HepG2 (cell line): ENCODE measurements at regions not wholly inside any gene's neighbourhood (a gene's known extent, or its start where the extent isn't known, plus 50 kb on each side); places are given as distances from the start of the nearest gene placed in this dataset.

Experiments used
- ATAC-seq: fragments of 200-7000 bp; cut with Tn5 transposase; 3 replicates; pipeline ENCODE4 v1.9.1; 2020; ENCODE audit warnings: mild to moderate bottlenecking, moderate library complexity
- BruUV-seq: library from RNA; stranded (reverse); fragments of 400-500 nt; replicated peaks from 2 replicates; lab custom pipeline; 2021; lab: Mats Ljungman, UMichigan
- CTCF ChIA-PET: fragments of 300-600 bp; formaldehyde crosslinking; extraction: SDS; loops from one replicate; lab custom pipeline; 2021; ENCODE audit warnings: low total read pairs, inconsistent platforms, low intra/inter-chr PET ratio; lab: Yijun Ruan, JAX
- POLR2A ChIA-PET: fragments of 350-600 bp; sonication (Branson Sonifier 250); formaldehyde crosslinking; loops from one replicate; lab custom pipeline; 2020; ENCODE audit warnings: antibody characterized with exemption, inconsistent platforms; lab: Yijun Ruan, JAX
- DNase-seq: peaks from one replicate; pipeline ENCODE4 v3.0.0-alpha.2; 2015; ENCODE audit warnings: low spot score
- FAIRE-seq: peaks from 3 replicates; lab custom pipeline; 2011; peaks lifted over from hg19 to GRCh38; lab: Jason Lieb, UNC
- H2AFZ ChIP-seq: one replicate; pipeline ENCODE4 v1.6.1; 2011; ENCODE audit warnings: low read length, inconsistent platforms
- H3K27ac ChIP-seq: fragments of 300-600 bp; 3 replicates; pipeline ENCODE4 v1.8.0; 2011; ENCODE audit warnings: mixed run types, mild to moderate bottlenecking, mixed read lengths, low read length, inconsistent platforms; ENCODE audit not compliant: insufficient read depth; ENCODE audit errors: extremely low read length
- H3K27me3 ChIP-seq, 2 experiments: fragments of 200-600 bp in 1 of 2; 2 replicates in 1 of 2; 3 replicates in 1 of 2; pipeline versions ENCODE4 v1.6.0 to v1.8.0; 2011; ENCODE audit warnings: low read length in 2 of 2, mild to moderate bottlenecking in 2 of 2, moderate library complexity in 2 of 2, inconsistent platforms in 1 of 2; ENCODE audit not compliant: insufficient read depth in 2 of 2, control insufficient read depth in 1 of 2
- H3K36me3 ChIP-seq, 2 experiments: fragments of 200-600 bp in 1 of 2; replicated peaks in 1 of 2; 2 replicates in 1 of 2; 3 replicates in 1 of 2; pipeline versions ENCODE4 v1.5.1 to v1.8.0; 2011; ENCODE audit warnings: low read length in 2 of 2, inconsistent platforms in 1 of 2; ENCODE audit not compliant: insufficient read depth in 2 of 2, control insufficient read depth in 1 of 2
- H3K4me1 ChIP-seq: 2 replicates; pipeline ENCODE4 v1.5.1; 2012; ENCODE audit warnings: low read length, inconsistent platforms; ENCODE audit not compliant: insufficient read depth
- H3K4me2 ChIP-seq: 2 replicates; pipeline ENCODE4 v1.6.0; 2011; ENCODE audit warnings: low read depth, low read length, inconsistent platforms
- H3K4me3 ChIP-seq, 3 experiments: fragments of 200-600 bp in 1 of 3; sonication (generic), shearing (Covaris generic) in 1 of 3; replicated peaks in 1 of 3; 2 replicates each; pipeline ENCODE4 v1.5.1; 2011 to 2016; ENCODE audit warnings: low read length in 3 of 3, inconsistent platforms in 2 of 3, low read depth in 2 of 3, mild to moderate bottlenecking in 2 of 3, control low read depth in 1 of 3, mixed read lengths in 1 of 3; ENCODE audit not compliant: insufficient read depth in 1 of 3
- H3K79me2 ChIP-seq: one replicate; pipeline ENCODE4 v1.6.1; 2011; ENCODE audit warnings: low read length, inconsistent platforms; ENCODE audit not compliant: insufficient read depth
- H3K9ac ChIP-seq: 2 replicates; pipeline ENCODE4 v1.6.0; 2011; ENCODE audit warnings: mild to moderate bottlenecking, low read depth, low read length, inconsistent platforms; ENCODE audit not compliant: insufficient read depth
- H3K9me3 ChIP-seq: 2 replicates; pipeline ENCODE4 v1.5.1; 2012; ENCODE audit warnings: mild to moderate bottlenecking, low read length
- H4K20me1 ChIP-seq: 2 replicates; pipeline ENCODE4 v1.6.0; 2011; ENCODE audit warnings: inconsistent platforms, mild to moderate bottlenecking, low read length, moderate library complexity; ENCODE audit not compliant: insufficient read depth
- GATA4 ChIP-seq: sonication (generic); IDR thresholded peaks from 2 replicates; pipeline ENCODE4 v1.6.1; 2016; ENCODE audit warnings: antibody characterized with exemption, low read depth, borderline replicate concordance
- MYNN ChIP-seq: sonication (generic); formaldehyde crosslinking; IDR thresholded peaks from 2 replicates; pipeline ENCODE4 v1.4.0; 2020; ENCODE audit warnings: mild to moderate bottlenecking, low read depth, missing genetic modification reagents
- NCOA5 ChIP-seq: sonication (generic); formaldehyde crosslinking; IDR thresholded peaks from 2 replicates; pipeline ENCODE4 v1.4.0; 2020; ENCODE audit warnings: missing genetic modification reagents
- POGZ ChIP-seq: sonication (generic); formaldehyde crosslinking; IDR thresholded peaks from 2 replicates; pipeline ENCODE4 v1.4.0; 2020; ENCODE audit warnings: mild to moderate bottlenecking, missing genetic modification reagents
- ZFX ChIP-seq: sonication (generic); formaldehyde crosslinking; IDR thresholded peaks from 2 replicates; pipeline ENCODE4 v1.4.0; 2020; ENCODE audit warnings: mild to moderate bottlenecking, low read depth, missing genetic modification reagents, moderate library complexity
- ZNF569 ChIP-seq: sonication (generic); formaldehyde crosslinking; IDR thresholded peaks from 2 replicates; pipeline ENCODE4 v1.5.0; 2020; ENCODE audit warnings: mild to moderate bottlenecking, missing genetic modification reagents, moderate library complexity, borderline replicate concordance
- whole genome bisulfite sequencing: methylation state at CpG from one replicate; pipeline ENCODE4 v1.1.6; 2017; ENCODE audit warnings: low lambda C conversion rate; 5-methylcytosine and 5-hydroxymethylcytosine counted together
- in situ Hi-C: cut with HindIII; loops from 2 replicates; pipeline ENCODE4 v1.10.0; 2017; ENCODE audit warnings: low pct_unique_long_range_greater_than_20kb; ENCODE audit not compliant: extremely low pct_ligation_motif_present
- intact Hi-C: fragments of 100-400 bp; cut with micrococcal nuclease; formaldehyde crosslinking; loops from one replicate; pipeline ENCODE4 v1.10.0; 2022; ENCODE audit not compliant: unreplicated experiment
- TF ChIP-seq, protein P1 (sequence below), 2 experiments: fragments of 450-650 bp in 1 of 2; sonication (generic) in 1 of 2; formaldehyde crosslinking in 1 of 2; IDR thresholded peaks; 2 replicates each; pipeline versions ENCODE4 v1.6.1 to v1.8.0; 2016 to 2022; ENCODE audit warnings: antibody characterized with exemption in 1 of 2, mild to moderate bottlenecking in 1 of 2, missing genetic modification reagents in 1 of 2
- TF ChIP-seq, protein P2 (sequence below): sonication (generic); formaldehyde crosslinking; IDR thresholded peaks from 2 replicates; pipeline ENCODE4 v1.4.0; 2020; ENCODE audit warnings: missing genetic modification reagents, borderline replicate concordance

- TF ChIP-seq, protein P1, sequence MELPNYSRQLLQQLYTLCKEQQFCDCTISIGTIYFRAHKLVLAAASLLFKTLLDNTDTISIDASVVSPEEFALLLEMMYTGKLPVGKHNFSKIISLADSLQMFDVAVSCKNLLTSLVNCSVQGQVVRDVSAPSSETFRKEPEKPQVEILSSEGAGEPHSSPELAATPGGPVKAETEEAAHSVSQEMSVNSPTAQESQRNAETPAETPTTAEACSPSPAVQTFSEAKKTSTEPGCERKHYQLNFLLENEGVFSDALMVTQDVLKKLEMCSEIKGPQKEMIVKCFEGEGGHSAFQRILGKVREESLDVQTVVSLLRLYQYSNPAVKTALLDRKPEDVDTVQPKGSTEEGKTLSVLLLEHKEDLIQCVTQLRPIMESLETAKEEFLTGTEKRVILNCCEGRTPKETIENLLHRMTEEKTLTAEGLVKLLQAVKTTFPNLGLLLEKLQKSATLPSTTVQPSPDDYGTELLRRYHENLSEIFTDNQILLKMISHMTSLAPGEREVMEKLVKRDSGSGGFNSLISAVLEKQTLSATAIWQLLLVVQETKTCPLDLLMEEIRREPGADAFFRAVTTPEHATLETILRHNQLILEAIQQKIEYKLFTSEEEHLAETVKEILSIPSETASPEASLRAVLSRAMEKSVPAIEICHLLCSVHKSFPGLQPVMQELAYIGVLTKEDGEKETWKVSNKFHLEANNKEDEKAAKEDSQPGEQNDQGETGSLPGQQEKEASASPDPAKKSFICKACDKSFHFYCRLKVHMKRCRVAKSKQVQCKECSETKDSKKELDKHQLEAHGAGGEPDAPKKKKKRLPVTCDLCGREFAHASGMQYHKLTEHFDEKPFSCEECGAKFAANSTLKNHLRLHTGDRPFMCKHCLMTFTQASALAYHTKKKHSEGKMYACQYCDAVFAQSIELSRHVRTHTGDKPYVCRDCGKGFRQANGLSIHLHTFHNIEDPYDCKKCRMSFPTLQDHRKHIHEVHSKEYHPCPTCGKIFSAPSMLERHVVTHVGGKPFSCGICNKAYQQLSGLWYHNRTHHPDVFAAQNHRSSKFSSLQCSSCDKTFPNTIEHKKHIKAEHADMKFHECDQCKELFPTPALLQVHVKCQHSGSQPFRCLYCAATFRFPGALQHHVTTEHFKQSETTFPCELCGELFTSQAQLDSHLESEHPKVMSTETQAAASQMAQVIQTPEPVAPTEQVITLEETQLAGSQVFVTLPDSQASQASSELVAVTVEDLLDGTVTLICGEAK (IDR thresholded peaks at IDR 0.05) = no peak
- TF ChIP-seq, protein P1 (CRISPR knock-in tag; IDR thresholded peaks at IDR 0.05) = no peak
- no peak for TF ChIP-seq NCOA5 (CRISPR knock-in tag)
- TF ChIP-seq, all 625 proteins: peak for 0
Measured at GRCh38 chr4:164058776-164059445, 564.4 kb downstream of the TMA16 start (continued).

DNA sequence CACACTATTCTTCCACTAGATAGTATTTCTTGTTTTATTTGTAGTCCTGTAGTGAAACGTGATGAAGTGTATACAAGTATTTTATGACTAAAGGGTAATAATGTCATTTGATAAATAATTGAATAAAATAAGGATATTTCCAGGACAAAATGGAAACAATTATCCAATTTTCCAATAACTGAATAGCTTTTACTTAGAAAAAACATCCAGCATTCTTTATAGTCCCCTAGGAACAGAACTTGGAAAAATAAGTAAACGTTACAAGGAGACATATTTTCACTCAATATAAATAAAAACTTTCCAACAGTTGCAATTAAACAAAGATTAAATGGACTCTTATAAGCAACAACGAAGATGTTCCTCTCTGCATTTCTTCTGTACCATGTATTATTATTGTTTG, 566.0 kb downstream of the TMA16 start:
- DNase-seq (no peak), FAIRE-seq (no peak), ATAC-seq (no peak)
- Histone ChIP-seq H3K27me3 (no peaks in the 10 kb centered on the region), H3K36me3 (no peaks in the 10 kb centered on the region), H3K4me2 (no peak overlapping the region), H3K4me1 (no peaks in the 10 kb centered on the region), H3K79me2 (no peaks in the 10 kb centered on the region), H3K4me3 (no peak overlapping the region), H4K20me1 (no peaks in the 10 kb centered on the region), H3K27ac (no peak overlapping the region), H3K9ac (no peak overlapping the region), H2AFZ (no peak overlapping the region), H3K9me3 (no peaks in the 10 kb centered on the region; the same call in 1 of the 2 replicates)
- in situ Hi-C loops = no loop called here
- CTCF ChIA-PET = no interaction called here
- intact Hi-C loops = no loop called here
- WGBS = 3% methylated on average over 3 of the region's 3 CpGs
- no TSS peak for BruUV-seq
- POLR2A ChIA-PET = no interaction called here
- no peak for TF ChIP-seq MYNN (CRISPR knock-in tag)
- TF ChIP-seq ZNF569 (CRISPR knock-in tag) = no peak
- TF ChIP-seq ZFX (CRISPR knock-in tag) = no peak
- TF ChIP-seq GATA4 = no peak
- no peak for TF ChIP-seq POGZ
- TF ChIP-seq, protein P2, sequence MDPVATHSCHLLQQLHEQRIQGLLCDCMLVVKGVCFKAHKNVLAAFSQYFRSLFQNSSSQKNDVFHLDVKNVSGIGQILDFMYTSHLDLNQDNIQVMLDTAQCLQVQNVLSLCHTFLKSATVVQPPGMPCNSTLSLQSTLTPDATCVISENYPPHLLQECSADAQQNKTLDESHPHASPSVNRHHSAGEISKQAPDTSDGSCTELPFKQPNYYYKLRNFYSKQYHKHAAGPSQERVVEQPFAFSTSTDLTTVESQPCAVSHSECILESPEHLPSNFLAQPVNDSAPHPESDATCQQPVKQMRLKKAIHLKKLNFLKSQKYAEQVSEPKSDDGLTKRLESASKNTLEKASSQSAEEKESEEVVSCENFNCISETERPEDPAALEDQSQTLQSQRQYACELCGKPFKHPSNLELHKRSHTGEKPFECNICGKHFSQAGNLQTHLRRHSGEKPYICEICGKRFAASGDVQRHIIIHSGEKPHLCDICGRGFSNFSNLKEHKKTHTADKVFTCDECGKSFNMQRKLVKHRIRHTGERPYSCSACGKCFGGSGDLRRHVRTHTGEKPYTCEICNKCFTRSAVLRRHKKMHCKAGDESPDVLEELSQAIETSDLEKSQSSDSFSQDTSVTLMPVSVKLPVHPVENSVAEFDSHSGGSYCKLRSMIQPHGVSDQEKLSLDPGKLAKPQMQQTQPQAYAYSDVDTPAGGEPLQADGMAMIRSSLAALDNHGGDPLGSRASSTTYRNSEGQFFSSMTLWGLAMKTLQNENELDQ (CRISPR knock-in tag) = no peak
